Mucosa of descending colon (tissue), 3 donors: ENCODE measurements at regions not wholly inside any gene's neighbourhood (a gene's known extent, or its start where the extent isn't known, plus 50 kb on each side); places are given as distances from the start of the nearest gene placed in this dataset.

Experiments used
- ATAC-seq: fragments of 200-7000 bp; cut with Tn5 transposase; one replicate; pipeline ENCODE4 v1.9.1; 2020; ENCODE audit warnings: mild to moderate bottlenecking, moderate library complexity
- DNase-seq, 3 donors: peaks; one replicate each; pipeline ENCODE4 v3.0.0-alpha.2; 2020
- H3K36me3 ChIP-seq: fragments of 200-600 bp; one replicate; pipeline ENCODE4 v1.8.0; 2021; ENCODE audit warnings: low read depth, mild to moderate bottlenecking
- H3K4me1 ChIP-seq: fragments of 200-600 bp; one replicate; pipeline ENCODE4 v1.8.0; 2021; ENCODE audit warnings: low read depth, mild to moderate bottlenecking
- H3K4me3 ChIP-seq: fragments of 200-600 bp; one replicate; pipeline ENCODE4 v1.8.0; 2021; ENCODE audit warnings: mild to moderate bottlenecking
- H3K9me3 ChIP-seq: fragments of 200-600 bp; one replicate; pipeline ENCODE4 v1.8.0; 2021; ENCODE audit warnings: mild to moderate bottlenecking
- intact Hi-C, 2 donors: fragments of 100-400 bp; cut with DNase I in 1 of 2; cut with micrococcal nuclease in 1 of 2; formaldehyde crosslinking; loops; one replicate each; pipeline versions ENCODE4 v1.11.0 to v1.11.1; 2022; cut with DNase I, micrococcal nuclease
- TF ChIP-seq, protein P1 (sequence below): fragments of 200-600 bp; IDR thresholded peaks from one replicate; pipeline ENCODE4 v1.8.0; 2022; ENCODE audit warnings: antibody characterized with exemption, mild to moderate bottlenecking
- donor health status: DM: no; HTN: no; CAD: no; lungs with moderate emphysema.
- donor health status: DM: no; HTN: no; CAD: no.
- donor health status: DM: no; HTN: yes; CAD: no.

DNA sequence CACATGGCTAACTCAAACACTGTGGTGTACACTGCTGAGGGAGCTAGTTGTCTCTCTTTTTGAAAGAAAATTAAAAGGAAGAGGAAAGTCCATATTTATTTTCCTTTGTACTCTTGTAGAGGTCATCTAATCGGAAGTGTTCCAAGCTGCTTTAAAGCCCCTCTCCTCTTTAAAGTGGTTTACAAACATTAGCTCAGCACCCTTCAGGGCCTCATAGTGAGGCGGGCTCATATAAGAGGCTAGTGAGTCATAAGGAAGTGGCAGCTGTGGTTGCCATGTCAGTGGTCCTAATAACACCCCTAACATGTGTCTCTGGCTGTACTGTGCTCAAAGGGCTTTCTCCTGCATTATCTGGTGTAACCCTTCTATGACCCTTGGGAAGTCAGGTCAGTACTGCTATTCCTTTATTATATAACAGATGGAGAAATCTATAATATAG is 104.4 kb upstream of the SERBP1 start:
- Histone ChIP-seq H3K9me3 (no peaks in the 10 kb centered on the region), H3K4me3 (no peak overlapping the region), H3K4me1 (peaks cover 13% of the 10 kb centered on the region), H3K36me3 (no peaks in the 10 kb centered on the region)
- TF ChIP-seq, protein P1, sequence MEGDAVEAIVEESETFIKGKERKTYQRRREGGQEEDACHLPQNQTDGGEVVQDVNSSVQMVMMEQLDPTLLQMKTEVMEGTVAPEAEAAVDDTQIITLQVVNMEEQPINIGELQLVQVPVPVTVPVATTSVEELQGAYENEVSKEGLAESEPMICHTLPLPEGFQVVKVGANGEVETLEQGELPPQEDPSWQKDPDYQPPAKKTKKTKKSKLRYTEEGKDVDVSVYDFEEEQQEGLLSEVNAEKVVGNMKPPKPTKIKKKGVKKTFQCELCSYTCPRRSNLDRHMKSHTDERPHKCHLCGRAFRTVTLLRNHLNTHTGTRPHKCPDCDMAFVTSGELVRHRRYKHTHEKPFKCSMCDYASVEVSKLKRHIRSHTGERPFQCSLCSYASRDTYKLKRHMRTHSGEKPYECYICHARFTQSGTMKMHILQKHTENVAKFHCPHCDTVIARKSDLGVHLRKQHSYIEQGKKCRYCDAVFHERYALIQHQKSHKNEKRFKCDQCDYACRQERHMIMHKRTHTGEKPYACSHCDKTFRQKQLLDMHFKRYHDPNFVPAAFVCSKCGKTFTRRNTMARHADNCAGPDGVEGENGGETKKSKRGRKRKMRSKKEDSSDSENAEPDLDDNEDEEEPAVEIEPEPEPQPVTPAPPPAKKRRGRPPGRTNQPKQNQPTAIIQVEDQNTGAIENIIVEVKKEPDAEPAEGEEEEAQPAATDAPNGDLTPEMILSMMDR, result no peak
- no peak for DNase-seq
- ATAC-seq, result peak; percentile 75
- intact Hi-C loops, result loop anchor here (5.0 to 10.0 kb wide), 3 partner anchors 220 to 580 kb away; no protein-coding TSS in a partner anchor

DNA sequence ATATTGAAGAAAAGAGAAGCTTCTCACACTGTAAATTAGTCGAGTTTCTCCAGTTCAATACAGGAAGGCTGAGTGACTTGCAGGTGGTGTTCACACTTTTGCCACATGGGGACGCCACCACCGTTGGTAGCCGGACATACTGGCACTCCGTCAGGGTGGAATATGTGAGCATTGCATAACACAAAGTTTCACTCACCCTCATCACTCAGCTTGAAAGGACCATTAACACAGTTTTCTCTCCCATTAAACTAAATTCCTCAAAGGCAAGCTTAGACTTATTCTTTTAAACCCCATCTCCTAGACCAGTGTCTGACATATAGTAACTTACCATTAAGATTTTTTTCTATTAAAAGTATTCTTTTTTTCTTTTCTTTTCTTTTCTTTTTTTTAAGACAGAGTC is 105.3 kb upstream of the SERBP1 start:
- H3K9me3 ChIP-seq, result no peaks in the 10 kb centered on the region
- ATAC-seq (peak; percentile 92), DNase-seq (peak; percentile 81 to 89 (median 88))
- intact Hi-C loops, result loop anchor here (5.0 to 10.0 kb wide), 3 partner anchors 219 to 579 kb away; no protein-coding TSS in a partner anchor
- H3K4me3 ChIP-seq, result no peak overlapping the region
- TF ChIP-seq, protein P1, result peak; percentile 91
- H3K36me3 ChIP-seq, result no peaks in the 10 kb centered on the region
- H3K4me1 ChIP-seq, result peaks cover 13% of the 10 kb centered on the region

DNA sequence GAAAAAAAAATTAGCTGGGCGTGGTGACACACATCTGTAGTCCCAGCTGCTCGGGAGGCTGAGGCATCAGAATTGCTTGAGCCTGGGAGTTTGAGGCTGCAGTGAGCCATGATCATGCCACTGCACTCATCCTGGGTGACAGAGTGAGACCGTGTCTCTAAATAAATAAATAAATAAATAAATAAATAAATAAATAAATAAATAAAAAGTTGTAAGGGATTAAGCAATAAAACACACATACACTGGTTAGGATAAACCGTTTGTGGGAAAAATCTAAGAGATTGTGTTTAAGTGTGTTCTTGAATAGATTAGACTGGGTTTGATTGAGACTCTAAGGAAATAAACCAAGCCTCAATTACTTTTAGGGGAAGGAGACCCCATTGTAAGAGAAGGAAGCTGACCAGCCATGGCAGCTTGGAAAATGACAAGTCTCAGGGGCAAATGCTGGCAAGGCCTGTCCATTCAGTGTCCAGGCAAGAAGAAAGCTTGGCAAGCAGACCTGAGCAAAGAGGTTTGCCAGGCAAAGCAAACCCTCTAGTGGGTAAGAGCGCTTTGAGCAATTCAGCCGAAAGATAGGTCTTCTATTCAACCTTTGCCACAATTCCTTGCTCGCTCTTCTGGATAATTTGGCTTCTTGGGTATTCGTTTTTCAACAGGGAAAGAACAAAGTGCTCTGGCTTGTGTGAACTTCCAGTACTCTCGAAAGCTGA is 106.9 kb upstream of the SERBP1 start:
- no peak for ATAC-seq
- H3K4me1 ChIP-seq, result peaks cover 13% of the 10 kb centered on the region
- TF ChIP-seq, protein P1, result no peak
- DNase-seq, result no peak
- intact Hi-C loops, result loop anchor here (5.0 to 10.0 kb wide), 3 partner anchors 218 to 578 kb away; no protein-coding TSS in a partner anchor
- H3K9me3 ChIP-seq, result no peaks in the 10 kb centered on the region
- no peak overlapping the region for H3K4me3 ChIP-seq
- no peaks in the 10 kb centered on the region for H3K36me3 ChIP-seq

DNA sequence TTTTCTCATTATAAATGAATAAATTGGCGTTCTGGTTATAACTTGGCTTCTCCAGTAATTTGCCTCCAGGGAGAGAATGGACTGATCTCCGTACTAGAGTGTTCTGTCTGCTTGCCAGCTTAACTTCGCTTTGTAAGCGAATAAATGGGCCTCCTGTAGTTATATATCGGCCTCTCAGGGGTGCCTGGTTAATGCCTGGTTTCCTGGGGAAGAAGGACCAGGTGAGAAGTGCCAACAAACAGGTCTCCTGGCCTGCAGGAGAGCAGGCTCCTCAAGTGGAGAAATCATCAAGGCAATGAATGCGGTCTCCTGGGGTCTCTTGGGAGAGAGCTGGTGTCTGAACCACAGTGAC is 107.4 kb upstream of the SERBP1 start:
- H3K36me3 ChIP-seq, result no peaks in the 10 kb centered on the region
- TF ChIP-seq, protein P1, result no peak
- DNase-seq (no peak), ATAC-seq (no peak)
- peaks cover 13% of the 10 kb centered on the region for H3K4me1 ChIP-seq
- no peaks in the 10 kb centered on the region for H3K9me3 ChIP-seq
- no peak overlapping the region for H3K4me3 ChIP-seq
- intact Hi-C loops, result loop anchor here (5.0 to 10.0 kb wide), 3 partner anchors 217 to 577 kb away; no protein-coding TSS in a partner anchor

DNA sequence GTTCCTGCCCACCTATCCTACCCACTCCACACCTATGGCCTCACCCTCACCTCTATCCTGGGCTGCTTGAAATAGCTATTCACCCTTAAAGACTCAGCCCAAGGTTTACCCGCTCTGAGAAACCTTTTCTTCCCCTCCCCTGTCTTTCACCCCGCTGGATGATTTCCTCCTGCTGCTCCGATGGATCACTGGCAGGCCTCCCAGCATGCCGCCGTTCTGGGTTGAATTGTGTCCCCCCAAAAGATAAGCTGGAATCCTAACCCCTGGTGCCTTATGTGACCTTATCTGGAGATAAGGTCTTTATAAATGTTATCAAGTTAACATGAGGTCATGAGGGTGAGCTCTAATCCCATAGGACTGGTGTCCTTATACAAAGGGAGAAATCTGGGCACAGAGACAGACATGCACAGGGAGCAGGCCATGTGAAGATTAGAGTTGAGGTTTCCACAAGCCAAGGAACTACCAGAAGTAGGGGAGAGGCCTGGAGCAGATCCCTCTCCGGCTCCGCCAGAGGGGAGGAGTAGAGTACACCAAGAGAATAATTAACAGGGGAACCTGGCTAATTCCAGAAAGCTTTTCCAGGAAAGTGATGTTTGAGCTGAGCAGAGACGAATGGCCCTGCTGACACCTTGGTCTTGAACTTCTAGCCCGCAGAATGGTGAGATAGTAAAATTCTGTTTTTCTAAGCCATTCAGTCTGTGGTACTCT is 110.0 kb upstream of the SERBP1 start:
- DNase-seq (no peak), ATAC-seq (peak; percentile 71)

More for the DNA sequence above, 110.0 kb upstream of the SERBP1 start:
- H3K4me1 ChIP-seq, result peaks cover 4% of the 10 kb centered on the region
- H3K4me3 ChIP-seq, result no peak overlapping the region
- intact Hi-C loops, result no loop called here
- no peaks in the 10 kb centered on the region for H3K36me3 ChIP-seq
- H3K9me3 ChIP-seq, result no peaks in the 10 kb centered on the region
- TF ChIP-seq, protein P1, result no peak
